ENCODE measurements at regions not wholly inside any gene's neighbourhood (a gene's known extent, or its start where the extent isn't known, plus 50 kb on each side); places are given as distances from the start of the nearest gene placed in this dataset.

DNA sequence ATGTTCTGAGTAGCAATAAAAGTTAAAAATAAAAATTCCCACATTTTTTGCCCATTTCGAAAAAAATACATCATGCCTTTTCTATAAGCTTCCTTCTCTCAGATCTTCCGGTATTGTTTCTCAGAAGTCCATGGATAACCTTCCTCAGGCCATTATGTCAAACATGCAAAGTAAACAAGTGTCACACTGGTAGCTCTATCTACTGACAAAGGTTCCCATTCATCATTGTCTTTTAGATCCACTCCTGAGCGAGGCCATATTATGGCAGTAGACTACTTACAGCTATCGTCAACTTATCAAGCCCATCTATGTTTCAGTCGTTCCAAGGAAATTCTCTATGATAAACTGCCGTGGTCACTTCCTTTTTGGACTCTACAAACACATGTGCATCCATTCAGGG is 1068.2 kb downstream of the GLUD2 start:
- Histone ChIP-seq H3K4me2 (replicated peaks; ENCODE audit: low read depth, low read length, poor library complexity, severe bottlenecking) (no peak overlapping the region), H3K79me2 (ENCODE audit: control insufficient read depth, insufficient read depth, low read length) (no peaks in the 10 kb centered on the region), H3K36me3 (replicated peaks in 1 of 2; ENCODE audit: control extremely low read depth in 1 of 2, control insufficient read depth in 1 of 2, extremely low read depth in 1 of 2, insufficient read depth in 2 of 2, low read length in 1 of 2) (no peaks in the 10 kb centered on the region), H4K20me1 (ENCODE audit: control insufficient read depth, insufficient read depth, low read length, poor library complexity, severe bottlenecking) (no peaks in the 10 kb centered on the region), H3K4me1 (ENCODE audit: control insufficient read depth in 2 of 2, insufficient read depth in 2 of 2, low read length in 2 of 2) (no peaks in the 10 kb centered on the region), H3K4me3 (ENCODE audit: control extremely low read depth in 1 of 5, extremely low read depth in 1 of 5, insufficient read depth in 1 of 5, low read depth in 2 of 5, low read length in 4 of 5) (no peak overlapping the region), H3K9me3 (ENCODE audit: control extremely low read depth in 1 of 3, control insufficient read depth in 2 of 3, insufficient read depth in 1 of 3, low read length in 2 of 3) (no peaks in the 10 kb centered on the region), H3K27me3 (replicated peaks in 1 of 4; ENCODE audit: control extremely low read depth in 1 of 4, control insufficient read depth in 3 of 4, insufficient read depth in 4 of 4, low read length in 3 of 4) (no peaks in the 10 kb centered on the region), H2AFZ (ENCODE audit: insufficient read depth, low read depth, low read length, poor library complexity, severe bottlenecking) (no peak overlapping the region), H3K27ac (ENCODE audit: low read length in 2 of 2) (no peak overlapping the region), H3K9ac (ENCODE audit: low read length) (no peak overlapping the region)
- no peak overlapping the region for H3K27ac Mint-ChIP-seq
- no peaks in the 10 kb centered on the region for H3K27me3 Mint-ChIP-seq
- ChIA-PET POLR2A (no interaction called here), CTCF (no interaction called here)
- H3K4me1 Mint-ChIP-seq: no peaks in the 10 kb centered on the region
- TF ChIP-seq, protein P1, sequence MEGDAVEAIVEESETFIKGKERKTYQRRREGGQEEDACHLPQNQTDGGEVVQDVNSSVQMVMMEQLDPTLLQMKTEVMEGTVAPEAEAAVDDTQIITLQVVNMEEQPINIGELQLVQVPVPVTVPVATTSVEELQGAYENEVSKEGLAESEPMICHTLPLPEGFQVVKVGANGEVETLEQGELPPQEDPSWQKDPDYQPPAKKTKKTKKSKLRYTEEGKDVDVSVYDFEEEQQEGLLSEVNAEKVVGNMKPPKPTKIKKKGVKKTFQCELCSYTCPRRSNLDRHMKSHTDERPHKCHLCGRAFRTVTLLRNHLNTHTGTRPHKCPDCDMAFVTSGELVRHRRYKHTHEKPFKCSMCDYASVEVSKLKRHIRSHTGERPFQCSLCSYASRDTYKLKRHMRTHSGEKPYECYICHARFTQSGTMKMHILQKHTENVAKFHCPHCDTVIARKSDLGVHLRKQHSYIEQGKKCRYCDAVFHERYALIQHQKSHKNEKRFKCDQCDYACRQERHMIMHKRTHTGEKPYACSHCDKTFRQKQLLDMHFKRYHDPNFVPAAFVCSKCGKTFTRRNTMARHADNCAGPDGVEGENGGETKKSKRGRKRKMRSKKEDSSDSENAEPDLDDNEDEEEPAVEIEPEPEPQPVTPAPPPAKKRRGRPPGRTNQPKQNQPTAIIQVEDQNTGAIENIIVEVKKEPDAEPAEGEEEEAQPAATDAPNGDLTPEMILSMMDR (IDR thresholded peaks at IDR 0.05): no peak
- no peak for TF ChIP-seq EZH2 (IDR thresholded peaks at IDR 0.05; ENCODE audit: borderline replicate concordance, insufficient read depth, low read depth, low read length, poor library complexity, severe bottlenecking)
- no peaks in the 10 kb centered on the region for H3K9me3 Mint-ChIP-seq (ENCODE audit: insufficient read depth)
- H3K4me3 Mint-ChIP-seq: no peak overlapping the region
- no peak for ATAC-seq (ENCODE audit: low read depth)
- WGBS (ENCODE audit: insufficient coverage): 44% methylated on average over 4 of the region's 6 CpGs
- intact Hi-C loops (cut with micrococcal nuclease): no loop called here
- no peak for DNase-seq

DNA sequence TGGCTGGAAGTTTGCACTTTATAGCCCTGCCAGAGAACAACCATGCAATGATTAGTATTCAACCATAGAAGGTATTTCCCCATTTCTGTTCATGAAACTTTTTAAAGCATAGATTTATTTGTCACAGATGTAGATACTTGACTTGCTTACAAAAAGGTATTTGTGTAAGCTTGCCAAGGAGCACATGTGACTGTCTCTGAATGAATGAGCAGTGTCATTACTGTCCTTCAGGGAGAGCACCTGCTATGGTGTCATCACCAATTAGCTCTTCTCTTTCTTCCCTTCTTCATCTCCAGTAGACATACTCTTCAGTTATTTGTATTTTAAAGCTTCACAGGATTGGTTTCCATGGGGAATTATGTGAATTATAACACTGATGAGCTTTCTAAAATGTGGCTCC is 1064.7 kb upstream of the GRIA3 start:
- Mint-ChIP-seq H3K4me1 (no peaks in the 10 kb centered on the region), H3K27me3 (no peaks in the 10 kb centered on the region), H3K4me3 (no peak overlapping the region), H3K9me3 (ENCODE audit: insufficient read depth) (no peaks in the 10 kb centered on the region), H3K27ac (no peak overlapping the region)
- intact Hi-C loops (cut with micrococcal nuclease): no loop called here
- no peaks in the 10 kb centered on the region for H3K27me3 ChIP-seq (replicated peaks in 1 of 4; ENCODE audit: control extremely low read depth in 1 of 4, control insufficient read depth in 3 of 4, insufficient read depth in 4 of 4, low read length in 3 of 4)
- no peaks in the 10 kb centered on the region for H3K36me3 ChIP-seq (replicated peaks in 1 of 2; ENCODE audit: control extremely low read depth in 1 of 2, control insufficient read depth in 1 of 2, extremely low read depth in 1 of 2, insufficient read depth in 2 of 2, low read length in 1 of 2)
- no peak overlapping the region for H3K9ac ChIP-seq (ENCODE audit: low read length)
- DNase-seq (no peak), ATAC-seq (ENCODE audit: low read depth) (no peak)
- ChIA-PET CTCF (no interaction called here), POLR2A (no interaction called here)
- H3K9me3 ChIP-seq (ENCODE audit: control extremely low read depth in 1 of 3, control insufficient read depth in 2 of 3, insufficient read depth in 1 of 3, low read length in 2 of 3): no peaks in the 10 kb centered on the region
- H3K27ac ChIP-seq (ENCODE audit: low read length in 2 of 2): no peak overlapping the region
- no peaks in the 10 kb centered on the region for H3K79me2 ChIP-seq (ENCODE audit: control insufficient read depth, insufficient read depth, low read length)
- H4K20me1 ChIP-seq (ENCODE audit: control insufficient read depth, insufficient read depth, low read length, poor library complexity, severe bottlenecking): no peaks in the 10 kb centered on the region
- no peak overlapping the region for H3K4me2 ChIP-seq (replicated peaks; ENCODE audit: low read depth, low read length, poor library complexity, severe bottlenecking)
- H3K4me3 ChIP-seq (ENCODE audit: control extremely low read depth in 1 of 5, extremely low read depth in 1 of 5, insufficient read depth in 1 of 5, low read depth in 2 of 5, low read length in 4 of 5): no peak overlapping the region
- TF ChIP-seq, protein P1 (IDR thresholded peaks at IDR 0.05): no peak
- no peak for TF ChIP-seq EZH2 (IDR thresholded peaks at IDR 0.05; ENCODE audit: borderline replicate concordance, insufficient read depth, low read depth, low read length, poor library complexity, severe bottlenecking)
- H3K4me1 ChIP-seq (ENCODE audit: control insufficient read depth in 2 of 2, insufficient read depth in 2 of 2, low read length in 2 of 2): no peaks in the 10 kb centered on the region
- H2AFZ ChIP-seq (ENCODE audit: insufficient read depth, low read depth, low read length, poor library complexity, severe bottlenecking): no peak overlapping the region

Data from B cell (primary cell).